ENCODE measurements at regions not wholly inside any gene's neighbourhood (a gene's known extent, or its start where the extent isn't known, plus 50 kb on each side); places are given as distances from the start of the nearest gene placed in this dataset.

GRCh38 chr7:119351320-119351719, 921.7 kb upstream of the KCND2 start:
- Histone ChIP-seq H3K4me3 (replicated peaks; ENCODE audit: insufficient read depth, low read length) (no peak overlapping the region), H3K27me3 (ENCODE audit: insufficient read depth, poor library complexity, severe bottlenecking) (no peaks in the 10 kb centered on the region), H3K27ac (replicated peaks) (no peak overlapping the region)
- TF ChIP-seq GABPA (IDR thresholded peaks at IDR 0.05; ENCODE audit: low read depth) = no peak
- TF ChIP-seq CTCF (IDR thresholded peaks at IDR 0.05; ENCODE audit: insufficient read depth, low read length) = no peak
- no peak for TF ChIP-seq REST (IDR thresholded peaks at IDR 0.05; ENCODE audit: insufficient replicate concordance, low read depth)
- TF ChIP-seq POLR2AphosphoS5 (IDR thresholded peaks at IDR 0.05; ENCODE audit: low read depth) = no peak
- no peak for TF ChIP-seq SPI1 (IDR thresholded peaks at IDR 0.05; ENCODE audit: borderline replicate concordance, low read depth)
- no peak for DNase-seq (ENCODE audit: low read depth in 1 of 2, low spot score in 1 of 2)

GRCh38 chr7:119374436-119374835, 898.5 kb upstream of the KCND2 start:
- Histone ChIP-seq H3K27ac (replicated peaks) (no peak overlapping the region), H3K27me3 (ENCODE audit: insufficient read depth, poor library complexity, severe bottlenecking) (no peaks in the 10 kb centered on the region), H3K4me3 (replicated peaks; ENCODE audit: insufficient read depth, low read length) (no peak overlapping the region)
- DNase-seq (ENCODE audit: low read depth in 1 of 2, low spot score in 1 of 2) = no peak
- no peak for TF ChIP-seq CTCF (IDR thresholded peaks at IDR 0.05; ENCODE audit: insufficient read depth, low read length)
- TF ChIP-seq POLR2AphosphoS5 (IDR thresholded peaks at IDR 0.05; ENCODE audit: low read depth) = no peak
- TF ChIP-seq REST (IDR thresholded peaks at IDR 0.05; ENCODE audit: insufficient replicate concordance, low read depth) = no peak
- no peak for TF ChIP-seq GABPA (IDR thresholded peaks at IDR 0.05; ENCODE audit: low read depth)
- TF ChIP-seq SPI1 (IDR thresholded peaks at IDR 0.05; ENCODE audit: borderline replicate concordance, low read depth) = no peak

GRCh38 chr7:119377861-119378260, 895.1 kb upstream of the KCND2 start:
- no peak for DNase-seq (ENCODE audit: low read depth in 1 of 2, low spot score in 1 of 2)
- TF ChIP-seq REST (IDR thresholded peaks at IDR 0.05; ENCODE audit: insufficient replicate concordance, low read depth) (no peak), CTCF (IDR thresholded peaks at IDR 0.05; ENCODE audit: insufficient read depth, low read length) (no peak), GABPA (IDR thresholded peaks at IDR 0.05; ENCODE audit: low read depth) (no peak), SPI1 (IDR thresholded peaks at IDR 0.05; ENCODE audit: borderline replicate concordance, low read depth) (no peak), POLR2AphosphoS5 (IDR thresholded peaks at IDR 0.05; ENCODE audit: low read depth) (no peak)
- Histone ChIP-seq H3K27ac (replicated peaks) (no peak overlapping the region), H3K27me3 (ENCODE audit: insufficient read depth, poor library complexity, severe bottlenecking) (no peaks in the 10 kb centered on the region), H3K4me3 (replicated peaks; ENCODE audit: insufficient read depth, low read length) (no peak overlapping the region)
